ENCODE measurements at regions not wholly inside any gene's neighbourhood (a gene's known extent, or its start where the extent isn't known, plus 50 kb on each side); places are given as distances from the start of the nearest gene placed in this dataset.

DNA sequence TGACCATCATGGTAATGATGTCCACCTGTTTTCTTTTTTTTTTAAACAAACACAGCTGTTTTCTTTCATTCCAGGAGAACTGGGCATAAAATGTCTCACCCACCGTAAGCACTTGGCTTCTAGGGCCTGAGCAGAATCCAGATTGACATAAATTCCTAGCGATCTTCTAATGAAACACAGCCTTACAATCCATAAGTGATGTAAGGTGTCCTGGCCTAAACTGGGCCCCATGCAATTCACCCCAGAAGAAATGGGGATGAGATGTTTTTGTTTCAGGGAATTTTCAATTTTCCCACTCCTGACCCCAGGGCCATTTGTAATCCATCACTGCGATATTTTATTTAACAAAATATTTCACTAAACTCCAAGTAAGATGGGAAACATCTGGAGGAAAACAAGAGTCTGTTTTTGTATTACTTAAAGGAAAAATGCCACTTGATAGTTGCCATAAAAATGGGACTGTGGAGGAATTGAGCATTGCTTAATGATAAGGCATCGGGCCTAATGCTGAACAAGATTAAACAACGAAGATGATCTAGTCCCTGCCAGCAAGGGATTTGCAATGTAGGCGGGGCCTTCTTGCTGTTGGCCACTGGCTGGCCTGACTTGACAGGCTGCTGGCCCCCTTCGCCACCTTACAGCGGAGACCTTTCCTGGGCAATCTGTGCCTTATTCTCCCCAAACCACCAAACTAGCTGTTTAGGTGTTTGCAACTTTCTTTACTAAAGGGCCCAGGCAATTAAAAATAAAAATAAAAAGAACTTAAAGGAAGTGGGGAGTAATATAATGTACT is 183.7 kb downstream of the CD109 start:
- Histone ChIP-seq H3K79me2 (ENCODE audit: control insufficient read depth, low read length) (no peaks in the 10 kb centered on the region), H3K4me1 (ENCODE audit: control insufficient read depth, low read length) (no peaks in the 10 kb centered on the region), H3K36me3 (ENCODE audit: control insufficient read depth, low read length) (no peaks in the 10 kb centered on the region), H3K27ac (ENCODE audit: low read depth, low read length) (no peak overlapping the region), H3K9me2 (replicated peaks; ENCODE audit: control insufficient read depth, low read length) (no peaks in the 10 kb centered on the region), H3K9me3 (ENCODE audit: control insufficient read depth, insufficient read depth, low read length) (no peaks in the 10 kb centered on the region), H3K4me2 (ENCODE audit: low read length) (no peak overlapping the region), H3K4me3 (ENCODE audit: low read length) (no peak overlapping the region), H3F3A (ENCODE audit: control insufficient read depth, insufficient read depth) (no peaks in the 10 kb centered on the region), H3K27me3 (ENCODE audit: control insufficient read depth, low read length) (no peaks in the 10 kb centered on the region), H4K20me1 (ENCODE audit: control insufficient read depth, insufficient read depth, low read depth, low read length) (no peaks in the 10 kb centered on the region)
- TF ChIP-seq, protein P1, sequence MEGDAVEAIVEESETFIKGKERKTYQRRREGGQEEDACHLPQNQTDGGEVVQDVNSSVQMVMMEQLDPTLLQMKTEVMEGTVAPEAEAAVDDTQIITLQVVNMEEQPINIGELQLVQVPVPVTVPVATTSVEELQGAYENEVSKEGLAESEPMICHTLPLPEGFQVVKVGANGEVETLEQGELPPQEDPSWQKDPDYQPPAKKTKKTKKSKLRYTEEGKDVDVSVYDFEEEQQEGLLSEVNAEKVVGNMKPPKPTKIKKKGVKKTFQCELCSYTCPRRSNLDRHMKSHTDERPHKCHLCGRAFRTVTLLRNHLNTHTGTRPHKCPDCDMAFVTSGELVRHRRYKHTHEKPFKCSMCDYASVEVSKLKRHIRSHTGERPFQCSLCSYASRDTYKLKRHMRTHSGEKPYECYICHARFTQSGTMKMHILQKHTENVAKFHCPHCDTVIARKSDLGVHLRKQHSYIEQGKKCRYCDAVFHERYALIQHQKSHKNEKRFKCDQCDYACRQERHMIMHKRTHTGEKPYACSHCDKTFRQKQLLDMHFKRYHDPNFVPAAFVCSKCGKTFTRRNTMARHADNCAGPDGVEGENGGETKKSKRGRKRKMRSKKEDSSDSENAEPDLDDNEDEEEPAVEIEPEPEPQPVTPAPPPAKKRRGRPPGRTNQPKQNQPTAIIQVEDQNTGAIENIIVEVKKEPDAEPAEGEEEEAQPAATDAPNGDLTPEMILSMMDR (IDR thresholded peaks at IDR 0.05; ENCODE audit: low read depth, low read length, poor library complexity, severe bottlenecking), result no peak
- TF ChIP-seq EZH2phosphoT487 (IDR thresholded peaks at IDR 0.05; ENCODE audit: borderline replicate concordance, low read length), result no peak

DNA sequence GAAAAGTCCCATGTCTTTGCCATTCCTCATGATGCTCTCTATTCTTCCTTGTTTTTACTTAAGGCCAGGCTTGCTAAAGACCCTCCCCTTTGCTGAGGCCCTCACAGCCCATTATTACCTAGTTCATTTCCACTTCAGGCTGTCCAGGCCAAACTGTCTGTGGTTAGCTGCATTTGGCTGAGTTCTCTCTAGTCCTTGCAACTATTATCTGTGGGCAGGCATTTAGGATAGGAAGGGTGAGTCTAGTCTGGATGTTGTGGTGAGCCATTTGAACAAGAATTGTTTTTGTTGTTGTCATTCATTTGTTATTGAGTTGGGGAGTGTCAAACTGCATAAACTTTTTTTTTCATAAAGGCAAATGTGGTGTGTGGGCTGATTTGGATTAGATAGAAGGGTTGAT is 182.4 kb downstream of the CD109 start:
- Histone ChIP-seq H3K4me2 (ENCODE audit: low read length) (no peak overlapping the region), H4K20me1 (ENCODE audit: control insufficient read depth, insufficient read depth, low read depth, low read length) (no peaks in the 10 kb centered on the region), H3K9me3 (ENCODE audit: control insufficient read depth, insufficient read depth, low read length) (no peaks in the 10 kb centered on the region), H3K4me3 (ENCODE audit: low read length) (no peak overlapping the region), H3K79me2 (ENCODE audit: control insufficient read depth, low read length) (no peaks in the 10 kb centered on the region), H3K4me1 (ENCODE audit: control insufficient read depth, low read length) (no peaks in the 10 kb centered on the region), H3K27me3 (ENCODE audit: control insufficient read depth, low read length) (no peaks in the 10 kb centered on the region), H3K9me2 (replicated peaks; ENCODE audit: control insufficient read depth, low read length) (no peaks in the 10 kb centered on the region), H3K27ac (ENCODE audit: low read depth, low read length) (no peak overlapping the region), H3K36me3 (ENCODE audit: control insufficient read depth, low read length) (no peaks in the 10 kb centered on the region), H3F3A (ENCODE audit: control insufficient read depth, insufficient read depth) (no peaks in the 10 kb centered on the region)
- TF ChIP-seq EZH2phosphoT487 (IDR thresholded peaks at IDR 0.05; ENCODE audit: borderline replicate concordance, low read length), result no peak
- TF ChIP-seq, protein P1 (IDR thresholded peaks at IDR 0.05; ENCODE audit: low read depth, low read length, poor library complexity, severe bottlenecking), result no peak
